ENCODE measurements at regions not wholly inside any gene's neighbourhood (a gene's known extent, or its start where the extent isn't known, plus 50 kb on each side); places are given as distances from the start of the nearest gene placed in this dataset.

GRCh38 chr10:28983799-28984198, 305.1 kb upstream of the LYZL1 start:
- Histone ChIP-seq H3K4me1 (ENCODE audit: low read depth, poor library complexity, severe bottlenecking) (peaks cover 6% of the 10 kb centered on the region), H3K27me3 (ENCODE audit: insufficient read depth, low read depth) (no peaks in the 10 kb centered on the region; the same call in 1 of the 2 replicates), H3K4me3 (IDR thresholded peaks at IDR 0.05; ENCODE audit: insufficient read depth, low read depth, low read length) (no peak overlapping the region), H3K4me2 (no peak overlapping the region), H2AFZ (ENCODE audit: low read depth) (no peak overlapping the region), H3K79me2 (ENCODE audit: insufficient read depth, low read depth) (no peaks in the 10 kb centered on the region), H3K27ac (no peak overlapping the region), H4K20me1 (ENCODE audit: insufficient read depth) (no peaks in the 10 kb centered on the region), H3K9ac (no peak overlapping the region), H3K36me3 (ENCODE audit: insufficient read depth) (no peaks in the 10 kb centered on the region)
- no peak for TF ChIP-seq CTCF (conservative IDR thresholded peaks at IDR 0.05; ENCODE audit: low read depth, low read length)

DNA sequence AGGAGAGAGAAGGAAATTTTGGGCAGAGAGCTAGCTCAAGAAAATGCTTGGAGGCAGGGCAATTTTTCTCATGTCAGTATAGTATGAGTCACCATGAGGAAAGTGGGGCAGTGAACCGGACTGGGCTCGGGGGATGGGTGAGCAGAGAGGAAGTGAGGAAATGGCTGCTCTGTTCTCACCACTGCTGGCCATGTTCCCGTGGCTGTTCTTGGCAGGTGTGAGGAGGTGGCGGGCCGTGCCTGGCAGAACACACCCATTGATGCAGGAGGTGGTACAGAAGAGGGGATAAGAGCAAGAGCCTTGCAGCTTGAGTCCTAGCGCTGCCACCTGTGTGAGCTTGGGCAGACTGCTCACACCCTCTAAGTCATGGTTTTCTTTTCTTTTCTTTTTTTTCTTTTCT, 304.4 kb upstream of the LYZL1 start:
- no peaks in the 10 kb centered on the region for H4K20me1 ChIP-seq (ENCODE audit: insufficient read depth)
- no peak overlapping the region for H3K27ac ChIP-seq
- H3K4me1 ChIP-seq (ENCODE audit: low read depth, poor library complexity, severe bottlenecking), result peaks cover 6% of the 10 kb centered on the region
- H3K4me3 ChIP-seq (IDR thresholded peaks at IDR 0.05; ENCODE audit: insufficient read depth, low read depth, low read length), result no peak overlapping the region
- no peaks in the 10 kb centered on the region for H3K79me2 ChIP-seq (ENCODE audit: insufficient read depth, low read depth)
- H3K4me2 ChIP-seq, result no peak overlapping the region
- H2AFZ ChIP-seq (ENCODE audit: low read depth), result peak overlapping the region; percentile 35; the same call in 1 of the 2 replicates
- no peaks in the 10 kb centered on the region; the same call in 1 of the 2 replicates for H3K27me3 ChIP-seq (ENCODE audit: insufficient read depth, low read depth)
- TF ChIP-seq CTCF (conservative IDR thresholded peaks at IDR 0.05; ENCODE audit: low read depth, low read length), result no peak
- H3K36me3 ChIP-seq (ENCODE audit: insufficient read depth), result no peaks in the 10 kb centered on the region
- no peak overlapping the region for H3K9ac ChIP-seq

GRCh38 chr10:28985137-28985885, 303.6 kb upstream of the LYZL1 start:
- no peak overlapping the region for H3K4me2 ChIP-seq
- H3K27ac ChIP-seq, result no peak overlapping the region
- no peaks in the 10 kb centered on the region for H3K36me3 ChIP-seq (ENCODE audit: insufficient read depth)
- TF ChIP-seq CTCF (conservative IDR thresholded peaks at IDR 0.05; ENCODE audit: low read depth, low read length), result no peak
- H3K4me1 ChIP-seq (ENCODE audit: low read depth, poor library complexity, severe bottlenecking), result peaks cover 6% of the 10 kb centered on the region
- H4K20me1 ChIP-seq (ENCODE audit: insufficient read depth), result no peaks in the 10 kb centered on the region
- H2AFZ ChIP-seq (ENCODE audit: low read depth), result no peak overlapping the region
- no peaks in the 10 kb centered on the region; the same call in 1 of the 2 replicates for H3K27me3 ChIP-seq (ENCODE audit: insufficient read depth, low read depth)
- no peak overlapping the region for H3K4me3 ChIP-seq (IDR thresholded peaks at IDR 0.05; ENCODE audit: insufficient read depth, low read depth, low read length)
- no peaks in the 10 kb centered on the region for H3K79me2 ChIP-seq (ENCODE audit: insufficient read depth, low read depth)
- H3K9ac ChIP-seq, result no peak overlapping the region

DNA sequence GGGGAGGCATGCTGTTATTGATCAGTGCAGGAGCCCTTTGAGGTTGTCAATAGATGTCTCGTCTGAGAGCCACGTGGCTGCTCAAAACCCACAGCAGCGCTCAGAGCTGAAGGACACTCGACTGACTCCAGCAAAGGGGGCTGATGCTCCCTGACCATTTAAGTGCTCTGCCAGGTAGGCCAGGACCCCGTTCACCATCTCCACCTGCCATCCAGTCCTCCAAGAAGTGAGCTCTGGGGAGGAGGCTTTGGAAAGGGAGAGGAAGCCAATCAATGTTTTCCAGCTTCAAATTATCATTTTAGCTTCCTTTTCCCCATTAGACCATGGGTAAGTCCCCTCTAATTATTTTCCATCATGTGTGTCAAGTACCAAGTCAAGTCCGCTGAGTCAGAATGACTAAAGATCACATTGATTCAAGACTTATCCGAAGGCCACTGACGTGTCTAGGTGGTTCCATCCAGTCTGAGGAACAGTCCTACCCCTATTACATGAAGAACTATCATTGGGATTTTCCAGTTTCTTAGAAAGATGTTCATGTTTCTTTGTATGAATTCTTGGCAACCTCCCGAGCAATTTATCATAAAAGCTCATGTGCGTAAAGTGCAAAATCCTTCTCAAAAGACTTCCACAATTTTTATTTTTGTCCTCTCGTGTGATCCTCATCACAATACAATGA, 302.6 kb upstream of the LYZL1 start:
- Histone ChIP-seq H2AFZ (ENCODE audit: low read depth) (no peak overlapping the region), H3K4me1 (ENCODE audit: low read depth, poor library complexity, severe bottlenecking) (peaks cover 6% of the 10 kb centered on the region), H3K4me2 (no peak overlapping the region), H3K9ac (no peak overlapping the region), H3K4me3 (IDR thresholded peaks at IDR 0.05; ENCODE audit: insufficient read depth, low read depth, low read length) (no peak overlapping the region), H3K27ac (no peak overlapping the region), H3K79me2 (ENCODE audit: insufficient read depth, low read depth) (no peaks in the 10 kb centered on the region), H3K36me3 (ENCODE audit: insufficient read depth) (no peaks in the 10 kb centered on the region), H3K27me3 (ENCODE audit: insufficient read depth, low read depth) (no peaks in the 10 kb centered on the region; the same call in 1 of the 2 replicates), H4K20me1 (ENCODE audit: insufficient read depth) (no peaks in the 10 kb centered on the region)
- no peak for TF ChIP-seq CTCF (conservative IDR thresholded peaks at IDR 0.05; ENCODE audit: low read depth, low read length)

Data from KMS-11 (cell line).